ENCODE measurements at regions not wholly inside any gene's neighbourhood (a gene's known extent, or its start where the extent isn't known, plus 50 kb on each side); places are given as distances from the start of the nearest gene placed in this dataset.

- Histone ChIP-seq H3K4me3 (ENCODE audit: low read depth, low read length, poor library complexity, severe bottlenecking) (no peak overlapping the region), H3K4me1 (ENCODE audit: insufficient read depth, low read length, poor library complexity, severe bottlenecking) (no peaks in the 10 kb centered on the region), H3K36me3 (ENCODE audit: insufficient read depth, low read length, poor library complexity, severe bottlenecking) (no peaks in the 10 kb centered on the region), H3K9me3 (ENCODE audit: low read depth, low read length, poor library complexity, severe bottlenecking) (no peaks in the 10 kb centered on the region), H3K27ac (ENCODE audit: low read depth, low read length, poor library complexity, severe bottlenecking) (no peak overlapping the region), H3K27me3 (replicated peaks; ENCODE audit: insufficient read depth, low read depth, low read length, poor library complexity) (no peaks in the 10 kb centered on the region)
- no peak for DNase-seq (ENCODE audit: low spot score)
- no peak for TF ChIP-seq CTCF (conservative IDR thresholded peaks at IDR 0.05; ENCODE audit: low read depth, low read length)
- no peak for TF ChIP-seq EZH2 (IDR thresholded peaks at IDR 0.05; ENCODE audit: borderline replicate concordance, low read depth, low read length, poor library complexity, severe bottlenecking)
- ChIA-PET CTCF (no interaction called here), POLR2A (ENCODE audit: low non-redundant PET) (no interaction called here)
- no TSS peak for BruUV-seq (replicated peaks)
- intact Hi-C loops (cut with micrococcal nuclease; ENCODE audit: unreplicated experiment) = no loop called here
Observed at GRCh38 chr2:192278701-192279100, 84.0 kb upstream of the TMEFF2 start.

- CTCF ChIA-PET = no interaction called here
Observed at GRCh38 chr2:192277494-192278109, 82.9 kb upstream of the TMEFF2 start.

GRCh38 chr2:192275632-192276031, 80.9 kb upstream of the TMEFF2 start:
- Histone ChIP-seq H3K4me3 (ENCODE audit: low read depth, low read length, poor library complexity, severe bottlenecking) (no peak overlapping the region), H3K4me1 (ENCODE audit: insufficient read depth, low read length, poor library complexity, severe bottlenecking) (no peaks in the 10 kb centered on the region), H3K27ac (ENCODE audit: low read depth, low read length, poor library complexity, severe bottlenecking) (no peak overlapping the region), H3K27me3 (replicated peaks; ENCODE audit: insufficient read depth, low read depth, low read length, poor library complexity) (no peaks in the 10 kb centered on the region), H3K36me3 (ENCODE audit: insufficient read depth, low read length, poor library complexity, severe bottlenecking) (no peaks in the 10 kb centered on the region), H3K9me3 (ENCODE audit: low read depth, low read length, poor library complexity, severe bottlenecking) (no peaks in the 10 kb centered on the region)
- intact Hi-C loops (cut with micrococcal nuclease; ENCODE audit: unreplicated experiment) = no loop called here
- ChIA-PET POLR2A (ENCODE audit: low non-redundant PET) (no interaction called here), CTCF (no interaction called here)
- no peak for TF ChIP-seq CTCF (conservative IDR thresholded peaks at IDR 0.05; ENCODE audit: low read depth, low read length)
- TF ChIP-seq EZH2 (IDR thresholded peaks at IDR 0.05; ENCODE audit: borderline replicate concordance, low read depth, low read length, poor library complexity, severe bottlenecking) = no peak
- no TSS peak for BruUV-seq (replicated peaks)
- DNase-seq (ENCODE audit: low spot score) = no peak

More at GRCh38 chr2:192277494-192278109, 82.9 kb upstream of the TMEFF2 start:
- Histone ChIP-seq H3K4me3 (ENCODE audit: low read depth, low read length, poor library complexity, severe bottlenecking) (no peak overlapping the region), H3K9me3 (ENCODE audit: low read depth, low read length, poor library complexity, severe bottlenecking) (no peaks in the 10 kb centered on the region), H3K27me3 (replicated peaks; ENCODE audit: insufficient read depth, low read depth, low read length, poor library complexity) (no peaks in the 10 kb centered on the region), H3K4me1 (ENCODE audit: insufficient read depth, low read length, poor library complexity, severe bottlenecking) (no peaks in the 10 kb centered on the region), H3K36me3 (ENCODE audit: insufficient read depth, low read length, poor library complexity, severe bottlenecking) (no peaks in the 10 kb centered on the region), H3K27ac (ENCODE audit: low read depth, low read length, poor library complexity, severe bottlenecking) (no peak overlapping the region)
- intact Hi-C loops (cut with micrococcal nuclease; ENCODE audit: unreplicated experiment) = no loop called here
- no TSS peak for BruUV-seq (replicated peaks)
- DNase-seq (ENCODE audit: low spot score) = no peak
- TF ChIP-seq CTCF (conservative IDR thresholded peaks at IDR 0.05; ENCODE audit: low read depth, low read length) (no peak), EZH2 (IDR thresholded peaks at IDR 0.05; ENCODE audit: borderline replicate concordance, low read depth, low read length, poor library complexity, severe bottlenecking) (no peak)
- POLR2A ChIA-PET (ENCODE audit: low non-redundant PET) = no interaction called here
